ENCODE measurements at regions not wholly inside any gene's neighbourhood (a gene's known extent, or its start where the extent isn't known, plus 50 kb on each side); places are given as distances from the start of the nearest gene placed in this dataset.

GRCh38 chr4:135804785-135805184 lies 1603.2 kb upstream of the PABPC4L start:
- TF ChIP-seq CEBPB (IDR thresholded peaks at IDR 0.05) (no peak), EGR1 (IDR thresholded peaks at IDR 0.05) (no peak)

- TF ChIP-seq EP300 (IDR thresholded peaks at IDR 0.05; ENCODE audit: borderline replicate concordance) (no peak), TEAD4 (IDR thresholded peaks at IDR 0.05) (no peak), CEBPB (IDR thresholded peaks at IDR 0.05) (no peak), YY1 (IDR thresholded peaks at IDR 0.05; ENCODE audit: low read depth) (no peak), TAF1 (IDR thresholded peaks at IDR 0.05; ENCODE audit: low read depth) (no peak), EGR1 (IDR thresholded peaks at IDR 0.05) (no peak), USF1 (IDR thresholded peaks at IDR 0.05) (no peak), CREB1 (IDR thresholded peaks at IDR 0.05; ENCODE audit: low read depth) (no peak), REST (IDR thresholded peaks at IDR 0.05; ENCODE audit: low read depth) (no peak), NFIC (IDR thresholded peaks at IDR 0.05) (no peak), TCF12 (IDR thresholded peaks at IDR 0.05; ENCODE audit: low read depth) (no peak), RAD21 (IDR thresholded peaks at IDR 0.05; ENCODE audit: low read depth) (no peak), MAX (IDR thresholded peaks at IDR 0.05) (no peak), ZBTB7A (IDR thresholded peaks at IDR 0.05; ENCODE audit: low read depth) (no peak), FOXM1 (IDR thresholded peaks at IDR 0.05; ENCODE audit: borderline replicate concordance, low read depth) (no peak)
Observed at GRCh38 chr4:135777361-135777760, 1575.8 kb upstream of the PABPC4L start.

GRCh38 chr4:135775909-135776308 lies 1574.3 kb upstream of the PABPC4L start:
- TF ChIP-seq RAD21 (IDR thresholded peaks at IDR 0.05; ENCODE audit: low read depth) = no peak

- TF ChIP-seq CREB1 (IDR thresholded peaks at IDR 0.05; ENCODE audit: low read depth) (no peak), MAX (IDR thresholded peaks at IDR 0.05) (no peak), RAD21 (IDR thresholded peaks at IDR 0.05; ENCODE audit: low read depth) (no peak), TAF1 (IDR thresholded peaks at IDR 0.05; ENCODE audit: low read depth) (no peak), FOXM1 (IDR thresholded peaks at IDR 0.05; ENCODE audit: borderline replicate concordance, low read depth) (no peak), NFIC (IDR thresholded peaks at IDR 0.05) (no peak), ZBTB7A (IDR thresholded peaks at IDR 0.05; ENCODE audit: low read depth) (no peak), TCF12 (IDR thresholded peaks at IDR 0.05; ENCODE audit: low read depth) (no peak), EGR1 (IDR thresholded peaks at IDR 0.05) (no peak), CEBPB (IDR thresholded peaks at IDR 0.05) (no peak), EP300 (IDR thresholded peaks at IDR 0.05; ENCODE audit: borderline replicate concordance) (no peak), YY1 (IDR thresholded peaks at IDR 0.05; ENCODE audit: low read depth) (no peak), REST (IDR thresholded peaks at IDR 0.05; ENCODE audit: low read depth) (no peak)
Observed at GRCh38 chr4:135770505-135770904, 1568.9 kb upstream of the PABPC4L start.

GRCh38 chr4:135744928-135745327 lies 1543.3 kb upstream of the PABPC4L start:
- no peak for TF ChIP-seq YY1 (IDR thresholded peaks at IDR 0.05; ENCODE audit: low read depth)
- TF ChIP-seq CREB1 (IDR thresholded peaks at IDR 0.05; ENCODE audit: low read depth) = no peak
- TF ChIP-seq FOXM1 (IDR thresholded peaks at IDR 0.05; ENCODE audit: borderline replicate concordance, low read depth) = no peak
- TF ChIP-seq ZBTB7A (IDR thresholded peaks at IDR 0.05; ENCODE audit: low read depth) = no peak
- TF ChIP-seq TCF12 (IDR thresholded peaks at IDR 0.05; ENCODE audit: low read depth) = no peak
- no peak for TF ChIP-seq EGR1 (IDR thresholded peaks at IDR 0.05)
- TF ChIP-seq RAD21 (IDR thresholded peaks at IDR 0.05; ENCODE audit: low read depth) = no peak
- TF ChIP-seq TAF1 (IDR thresholded peaks at IDR 0.05; ENCODE audit: low read depth) = no peak
- no peak for TF ChIP-seq NFIC (IDR thresholded peaks at IDR 0.05)
- no peak for TF ChIP-seq MAX (IDR thresholded peaks at IDR 0.05)

GRCh38 chr4:135741583-135741982 lies 1540.0 kb upstream of the PABPC4L start:
- TF ChIP-seq FOXM1 (IDR thresholded peaks at IDR 0.05; ENCODE audit: borderline replicate concordance, low read depth) (no peak), CEBPB (IDR thresholded peaks at IDR 0.05) (no peak), TCF12 (IDR thresholded peaks at IDR 0.05; ENCODE audit: low read depth) (no peak), ZBTB7A (IDR thresholded peaks at IDR 0.05; ENCODE audit: low read depth) (no peak), RAD21 (IDR thresholded peaks at IDR 0.05; ENCODE audit: low read depth) (no peak), REST (IDR thresholded peaks at IDR 0.05; ENCODE audit: low read depth) (no peak), EP300 (IDR thresholded peaks at IDR 0.05; ENCODE audit: borderline replicate concordance) (no peak), YY1 (IDR thresholded peaks at IDR 0.05; ENCODE audit: low read depth) (no peak), NFIC (IDR thresholded peaks at IDR 0.05) (no peak)

Measured in Ishikawa (cell line).